ENCODE measurements at regions not wholly inside any gene's neighbourhood (a gene's known extent, or its start where the extent isn't known, plus 50 kb on each side); places are given as distances from the start of the nearest gene placed in this dataset.

- TF ChIP-seq, protein P1, sequence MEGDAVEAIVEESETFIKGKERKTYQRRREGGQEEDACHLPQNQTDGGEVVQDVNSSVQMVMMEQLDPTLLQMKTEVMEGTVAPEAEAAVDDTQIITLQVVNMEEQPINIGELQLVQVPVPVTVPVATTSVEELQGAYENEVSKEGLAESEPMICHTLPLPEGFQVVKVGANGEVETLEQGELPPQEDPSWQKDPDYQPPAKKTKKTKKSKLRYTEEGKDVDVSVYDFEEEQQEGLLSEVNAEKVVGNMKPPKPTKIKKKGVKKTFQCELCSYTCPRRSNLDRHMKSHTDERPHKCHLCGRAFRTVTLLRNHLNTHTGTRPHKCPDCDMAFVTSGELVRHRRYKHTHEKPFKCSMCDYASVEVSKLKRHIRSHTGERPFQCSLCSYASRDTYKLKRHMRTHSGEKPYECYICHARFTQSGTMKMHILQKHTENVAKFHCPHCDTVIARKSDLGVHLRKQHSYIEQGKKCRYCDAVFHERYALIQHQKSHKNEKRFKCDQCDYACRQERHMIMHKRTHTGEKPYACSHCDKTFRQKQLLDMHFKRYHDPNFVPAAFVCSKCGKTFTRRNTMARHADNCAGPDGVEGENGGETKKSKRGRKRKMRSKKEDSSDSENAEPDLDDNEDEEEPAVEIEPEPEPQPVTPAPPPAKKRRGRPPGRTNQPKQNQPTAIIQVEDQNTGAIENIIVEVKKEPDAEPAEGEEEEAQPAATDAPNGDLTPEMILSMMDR (IDR thresholded peaks at IDR 0.05): peak; percentile 68
- intact Hi-C loops (cut with DNase I): loop anchor here (10.0 kb wide), 1 partner anchor 140 kb away; no protein-coding TSS in a partner anchor
- peak; percentile 97 for ATAC-seq
Measured at GRCh38 chr2:191555092-191555742, 122.7 kb upstream of the NABP1 start.

DNA sequence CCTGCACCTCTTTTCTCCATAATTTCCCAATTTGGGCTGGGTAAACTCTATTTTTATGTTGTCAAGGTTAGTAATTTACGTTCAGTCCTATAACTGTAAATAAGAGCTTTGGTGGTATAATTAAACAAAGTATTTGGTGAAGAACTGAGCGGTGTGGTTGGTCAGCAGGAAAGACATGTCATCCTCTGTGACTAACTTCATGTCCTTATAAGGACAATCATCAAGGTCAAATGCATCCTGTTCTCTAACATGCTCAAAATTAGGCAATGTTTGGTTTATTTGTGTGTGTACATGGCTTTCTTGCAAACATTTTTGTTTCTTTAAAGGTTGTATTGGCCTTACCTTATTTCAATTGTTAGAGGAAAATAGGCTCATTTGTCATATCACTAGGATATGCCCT, 121.5 kb upstream of the NABP1 start:
- intact Hi-C loops (cut with DNase I): loop anchor here (10.0 kb wide), 1 partner anchor 138 kb away; no protein-coding TSS in a partner anchor
- H3K4me3 ChIP-seq: no peak overlapping the region
- DNase-seq: no peak
- no peaks in the 10 kb centered on the region for H3K27me3 ChIP-seq
- no peaks in the 10 kb centered on the region for H3K36me3 ChIP-seq
- no peak overlapping the region for H3K27ac ChIP-seq
- peaks cover 6% of the 10 kb centered on the region for H3K4me1 ChIP-seq
- TF ChIP-seq, protein P1 (IDR thresholded peaks at IDR 0.05): no peak
- H3K9me3 ChIP-seq: no peaks in the 10 kb centered on the region
- ATAC-seq: no peak

More at GRCh38 chr2:191555092-191555742, 122.7 kb upstream of the NABP1 start:
- Histone ChIP-seq H3K36me3 (no peaks in the 10 kb centered on the region), H3K27me3 (no peaks in the 10 kb centered on the region), H3K4me1 (peaks cover 6% of the 10 kb centered on the region), H3K9me3 (no peaks in the 10 kb centered on the region), H3K27ac (no peak overlapping the region), H3K4me3 (no peak overlapping the region)
- DNase-seq: peak; percentile 77

GRCh38 chr2:191557841-191558240, 120.1 kb upstream of the NABP1 start:
- Histone ChIP-seq H3K36me3 (no peaks in the 10 kb centered on the region), H3K9me3 (no peaks in the 10 kb centered on the region), H3K4me1 (peaks cover 6% of the 10 kb centered on the region), H3K27ac (no peak overlapping the region), H3K27me3 (no peaks in the 10 kb centered on the region), H3K4me3 (no peak overlapping the region)
- intact Hi-C loops (cut with DNase I): loop anchor here (10.0 kb wide), 1 partner anchor 137 kb away; no protein-coding TSS in a partner anchor
- TF ChIP-seq, protein P1 (IDR thresholded peaks at IDR 0.05): no peak
- ATAC-seq: no peak
- DNase-seq: no peak

DNA sequence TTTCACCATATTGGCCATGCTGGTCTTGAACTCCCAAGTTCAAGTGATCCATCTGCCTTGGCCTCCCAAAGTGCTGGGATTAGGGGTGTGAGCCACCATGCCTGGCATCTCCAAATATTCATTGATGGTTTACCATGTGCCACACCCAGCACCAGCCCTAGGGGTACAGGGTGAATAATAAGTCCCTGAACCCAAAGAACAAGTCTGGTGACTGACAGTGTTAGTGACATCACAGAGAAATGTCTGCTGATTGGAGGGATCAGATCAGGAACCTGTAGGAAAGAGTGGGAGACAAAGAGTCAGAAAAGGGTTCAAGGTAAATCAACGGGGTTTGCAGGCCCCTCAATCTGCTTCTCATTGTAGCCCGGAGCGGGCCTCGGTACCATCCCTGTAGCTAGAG, 118.4 kb upstream of the NABP1 start:
- no peaks in the 10 kb centered on the region for H3K27me3 ChIP-seq
- H3K27ac ChIP-seq: no peak overlapping the region
- DNase-seq (no peak), ATAC-seq (no peak)
- intact Hi-C loops (cut with DNase I): loop anchor here (10.0 kb wide), 1 partner anchor 135 kb away; no protein-coding TSS in a partner anchor
- H3K4me1 ChIP-seq: peaks cover 6% of the 10 kb centered on the region
- no peaks in the 10 kb centered on the region for H3K9me3 ChIP-seq
- no peaks in the 10 kb centered on the region for H3K36me3 ChIP-seq
- TF ChIP-seq, protein P1 (IDR thresholded peaks at IDR 0.05): no peak
- no peak overlapping the region for H3K4me3 ChIP-seq

DNA sequence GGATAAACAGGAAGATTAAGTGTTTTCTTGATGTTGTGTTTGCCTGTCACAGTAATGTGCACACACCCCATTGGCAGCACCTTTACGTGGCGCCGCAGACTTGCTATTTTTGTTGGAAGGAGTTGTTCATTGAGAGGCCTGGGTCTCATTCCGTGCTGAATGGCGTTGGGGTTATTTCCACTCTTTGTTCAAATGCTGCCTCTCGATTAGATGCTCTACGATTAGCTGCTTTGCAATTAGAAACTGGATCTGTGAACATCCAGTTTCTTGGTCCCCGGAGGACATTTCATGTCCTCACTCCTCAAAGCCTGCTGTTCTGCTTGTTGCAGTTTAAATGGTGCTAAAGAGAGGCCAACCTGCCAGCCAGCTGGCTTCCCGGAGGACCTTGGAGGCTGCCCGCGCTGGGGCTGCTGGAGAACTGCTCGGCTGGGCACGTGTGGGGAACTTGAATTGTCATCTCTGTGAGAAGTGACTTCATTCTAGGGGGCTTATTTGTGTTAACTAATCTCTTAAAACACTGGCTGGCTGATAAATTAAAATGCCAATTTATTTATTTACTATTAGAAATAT, 117.4 kb upstream of the NABP1 start:
- TF ChIP-seq, protein P1 (IDR thresholded peaks at IDR 0.05): no peak
- intact Hi-C loops (cut with DNase I): no loop called here
- Histone ChIP-seq H3K4me1 (no peaks in the 10 kb centered on the region), H3K36me3 (no peaks in the 10 kb centered on the region), H3K27ac (no peak overlapping the region), H3K27me3 (no peaks in the 10 kb centered on the region), H3K4me3 (no peak overlapping the region), H3K9me3 (no peaks in the 10 kb centered on the region)
- DNase-seq: no peak
- no peak for ATAC-seq
